GM10248 (cell line): ENCODE measurements at regions not wholly inside any gene's neighbourhood (a gene's known extent, or its start where the extent isn't known, plus 50 kb on each side); places are given as distances from the start of the nearest gene placed in this dataset.
A peak's percentile ranks its signal among the peaks of the same experiment; 100 is the strongest.

ENCODE experiments used
- CTCF ChIA-PET: fragments of 300-600 bp; sonication (Branson Sonifier 250); formaldehyde crosslinking; extraction: SDS; loops from one replicate; lab custom pipeline; 2021; ENCODE audit warnings: antibody characterized with exemption; lab: Yijun Ruan, JAX
- POLR2A ChIA-PET: fragments of 350-650 bp; sonication (Branson Sonifier 250); formaldehyde crosslinking; extraction: SDS; loops from one replicate; lab custom pipeline; 2020; ENCODE audit warnings: antibody characterized with exemption; lab: Yijun Ruan, JAX
- DNase-seq: peaks from one replicate; pipeline ENCODE4 v3.0.0; 2012; ENCODE audit errors: extremely low spot score
- CTCF ChIP-seq: IDR thresholded peaks from 2 replicates; pipeline ENCODE4 v1.5.1; 2012; ENCODE audit warnings: mild to moderate bottlenecking, low read depth; ENCODE audit errors: extremely low read depth, missing control alignments, control extremely low read depth

- no peak for TF ChIP-seq CTCF
- no peak for DNase-seq
- POLR2A ChIA-PET: no interaction called here
- CTCF ChIA-PET: no interaction called here
Observed at GRCh38 chr4:45147866-45148265, 421.5 kb upstream of the GNPDA2 start.

DNA sequence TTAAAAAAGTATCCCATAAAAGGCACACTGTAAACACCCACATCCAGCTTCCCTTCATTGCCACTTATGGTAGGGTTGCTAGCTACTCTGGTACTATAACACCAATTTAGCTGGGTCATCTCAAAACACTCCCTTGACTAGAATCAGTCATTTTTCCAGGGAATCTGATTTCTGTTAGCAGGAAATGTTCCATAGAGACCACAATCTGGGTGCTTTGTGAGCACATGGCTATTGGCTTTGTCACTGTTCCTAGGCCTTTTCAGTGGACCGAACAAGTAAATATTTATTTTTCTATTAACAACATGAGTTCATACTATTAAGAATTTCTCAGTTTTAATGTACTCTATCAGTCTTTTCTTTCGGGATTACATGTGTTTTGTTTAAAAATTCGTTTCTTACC lies 404.7 kb upstream of the GNPDA2 start:
- no peak for TF ChIP-seq CTCF
- CTCF ChIA-PET: interaction anchor here (1.0 kb wide), 1 partner anchor 11 kb away, joined by 3 read pairs; no protein-coding TSS in a partner anchor
- DNase-seq: no peak

GRCh38 chr4:45122406-45122805 lies 396.1 kb upstream of the GNPDA2 start:
- CTCF ChIA-PET: no interaction called here
- POLR2A ChIA-PET: no interaction called here
- no peak for DNase-seq
- no peak for TF ChIP-seq CTCF

More for the DNA sequence above, 404.7 kb upstream of the GNPDA2 start:
- POLR2A ChIA-PET: no interaction called here

DNA sequence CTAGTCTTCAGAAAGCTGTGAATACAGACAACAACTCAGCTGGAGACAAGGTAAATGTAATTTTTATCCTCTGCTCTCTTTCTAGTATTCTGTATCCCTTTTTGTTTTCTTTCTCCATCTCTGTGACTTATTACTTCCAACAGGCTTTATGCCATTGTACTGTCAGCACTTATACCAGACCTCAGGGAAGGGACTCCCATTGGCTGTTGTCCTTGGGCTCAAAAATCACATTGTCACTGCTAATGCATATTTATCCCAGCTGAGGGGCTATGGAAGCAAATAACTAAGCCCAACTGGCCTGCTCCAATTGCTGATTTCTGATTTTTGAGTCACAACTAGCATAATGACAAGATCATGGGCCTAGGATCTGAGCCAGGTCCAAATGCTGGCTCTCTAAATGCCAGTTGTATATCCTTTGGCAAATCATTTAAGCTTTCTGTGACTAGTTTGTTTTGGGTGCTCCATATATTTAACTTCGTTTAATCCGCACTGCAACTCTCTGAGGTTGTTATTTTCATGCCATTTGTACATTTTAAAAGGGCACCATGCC lies 395.1 kb upstream of the GNPDA2 start:
- POLR2A ChIA-PET: no interaction called here

DNA sequence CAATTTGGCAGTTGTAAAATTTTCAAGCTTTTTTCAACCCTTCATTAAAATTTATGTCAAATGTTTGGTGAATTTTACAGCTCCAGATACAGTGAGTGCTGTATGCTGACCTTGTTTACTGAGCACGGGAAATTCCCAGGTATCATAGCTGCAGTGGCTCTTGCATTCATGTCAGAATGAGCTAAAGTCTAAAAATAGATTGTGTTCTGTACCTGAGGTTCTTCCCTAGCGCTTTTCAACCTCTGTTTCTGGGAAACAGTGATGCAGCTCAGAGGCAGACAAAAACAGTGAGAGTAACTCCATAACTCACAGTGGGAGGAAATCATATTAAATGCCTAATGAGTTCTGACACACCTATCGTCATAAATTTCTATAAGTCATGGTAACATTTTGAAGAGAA lies 393.8 kb upstream of the GNPDA2 start:
- ChIA-PET CTCF (interaction anchor here (0.9 to 3.0 kb wide), 2 partner anchors 10 to 11 kb away, joined by 3 to 12 read pairs; no protein-coding TSS in a partner anchor), POLR2A (no interaction called here)
- DNase-seq: peak; percentile 9
- TF ChIP-seq CTCF: no peak

More for the DNA sequence above, 395.1 kb upstream of the GNPDA2 start:
- CTCF ChIA-PET: interaction anchor here (3.0 kb wide), 1 partner anchor 12 kb away, joined by 12 read pairs; no protein-coding TSS in a partner anchor
- DNase-seq: no peak
- TF ChIP-seq CTCF: no peak

- no peak for DNase-seq
- ChIA-PET POLR2A (no interaction called here), CTCF (interaction anchor here (0.9 to 3.0 kb wide), 2 partner anchors 9 to 12 kb away, joined by 3 to 12 read pairs; no protein-coding TSS in a partner anchor)
- TF ChIP-seq CTCF: no peak
Observed at GRCh38 chr4:45119376-45119775, 393.0 kb upstream of the GNPDA2 start.

- POLR2A ChIA-PET: no interaction called here
Observed at GRCh38 chr4:45102716-45103115, 376.4 kb upstream of the GNPDA2 start.

More at GRCh38 chr4:45102716-45103115, 376.4 kb upstream of the GNPDA2 start:
- no peak for DNase-seq
- CTCF ChIA-PET: no interaction called here
- TF ChIP-seq CTCF: no peak
